HG03135 (cell line): ENCODE measurements at regions not wholly inside any gene's neighbourhood (a gene's known extent, or its start where the extent isn't known, plus 50 kb on each side); places are given as distances from the start of the nearest gene placed in this dataset.

ENCODE experiments used
- ATAC-seq: cut with Tn5 transposase; IDR thresholded peaks from one replicate; pipeline ENCODE4 v1.9.1; 2021; ENCODE audit warnings: mild to moderate bottlenecking, moderate library complexity; ENCODE audit not compliant: unreplicated experiment

- ATAC-seq, result no peak
Observed at GRCh38 chr13:59497621-59498247, 666.0 kb downstream of the DIAPH3 start.

GRCh38 chr13:59501004-59501403 is 662.7 kb downstream of the DIAPH3 start:
- ATAC-seq, result no peak

GRCh38 chr13:59504407-59504806 is 659.3 kb downstream of the DIAPH3 start:
- no peak for ATAC-seq

DNA sequence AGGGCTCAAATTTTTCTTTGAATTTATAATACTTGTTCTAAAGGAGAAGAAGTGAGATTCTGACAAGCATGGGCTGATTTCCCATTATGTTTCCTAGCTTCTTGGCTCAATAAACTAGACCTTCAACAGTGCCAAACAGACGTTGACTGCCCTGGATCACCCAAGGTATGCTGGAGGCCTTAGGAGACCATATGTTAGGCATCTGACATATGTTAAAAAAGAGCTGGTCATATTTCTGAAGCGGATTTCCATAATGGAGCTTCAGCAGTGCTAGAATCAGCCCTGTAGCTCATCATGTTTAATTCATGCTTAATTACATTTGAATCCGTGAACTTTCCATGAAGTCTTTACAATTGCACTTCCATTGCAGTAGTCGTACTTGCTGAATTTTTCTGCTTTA is 653.3 kb downstream of the DIAPH3 start:
- ATAC-seq, result no peak

DNA sequence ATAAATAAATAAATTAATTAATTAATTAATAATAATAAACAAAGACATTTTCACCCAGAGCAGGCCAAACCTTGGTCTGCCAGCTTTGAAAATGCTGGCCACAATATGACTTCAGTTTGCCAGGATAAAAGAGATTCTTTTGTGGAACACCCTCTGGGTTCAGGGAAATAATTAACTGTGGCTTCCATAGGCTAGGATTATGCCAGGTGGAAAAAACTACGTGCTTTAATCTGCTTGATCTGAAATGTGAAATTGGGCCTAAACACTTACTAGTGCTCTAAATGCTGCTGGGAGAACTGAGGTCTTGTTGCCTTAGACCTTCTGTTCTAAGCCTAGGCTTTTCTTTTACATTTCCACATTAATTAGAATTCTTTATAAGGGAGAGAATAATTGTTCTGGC is 650.0 kb downstream of the DIAPH3 start:
- no peak for ATAC-seq

- no peak for ATAC-seq
Observed at GRCh38 chr13:59514316-59514715, 649.4 kb downstream of the DIAPH3 start.

GRCh38 chr13:59519819-59520218 is 643.9 kb downstream of the DIAPH3 start:
- no peak for ATAC-seq

DNA sequence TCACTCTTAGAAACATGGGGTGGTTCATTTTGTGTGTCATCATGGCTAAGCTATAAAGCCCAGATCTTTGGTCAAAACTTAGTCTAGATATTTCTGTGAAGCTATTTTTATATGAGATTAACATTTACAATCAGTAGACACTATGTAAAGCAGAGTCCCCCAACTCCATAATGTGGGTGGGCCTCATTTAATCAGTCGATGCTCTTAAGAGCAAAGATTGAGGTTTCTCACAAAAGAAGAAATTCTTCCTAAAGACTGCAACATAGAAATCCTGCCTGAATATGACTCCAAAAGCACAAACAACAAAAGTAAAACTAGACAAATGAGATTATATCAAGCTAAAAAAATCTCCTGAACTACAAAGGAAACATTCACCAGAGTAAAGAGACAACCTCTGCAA is 642.2 kb downstream of the DIAPH3 start:
- no peak for ATAC-seq

DNA sequence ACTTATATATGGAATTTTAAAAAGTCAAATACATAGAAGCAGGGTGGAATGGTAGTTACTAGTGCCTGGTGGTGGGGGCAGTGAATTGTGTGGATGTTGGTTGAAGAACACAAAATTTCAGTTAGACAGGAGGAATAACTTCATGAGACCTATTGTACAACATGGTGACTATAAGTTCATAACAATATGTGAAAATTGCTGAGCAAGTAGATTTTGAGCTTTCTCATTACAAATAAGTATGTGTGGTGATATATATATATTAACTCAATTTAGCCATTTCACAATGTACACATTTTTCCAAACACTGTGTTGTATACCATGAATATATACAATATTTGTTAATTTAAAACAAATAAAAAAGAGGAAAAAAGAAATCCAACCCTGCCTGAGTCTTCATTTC is 641.1 kb downstream of the DIAPH3 start:
- ATAC-seq, result no peak

DNA sequence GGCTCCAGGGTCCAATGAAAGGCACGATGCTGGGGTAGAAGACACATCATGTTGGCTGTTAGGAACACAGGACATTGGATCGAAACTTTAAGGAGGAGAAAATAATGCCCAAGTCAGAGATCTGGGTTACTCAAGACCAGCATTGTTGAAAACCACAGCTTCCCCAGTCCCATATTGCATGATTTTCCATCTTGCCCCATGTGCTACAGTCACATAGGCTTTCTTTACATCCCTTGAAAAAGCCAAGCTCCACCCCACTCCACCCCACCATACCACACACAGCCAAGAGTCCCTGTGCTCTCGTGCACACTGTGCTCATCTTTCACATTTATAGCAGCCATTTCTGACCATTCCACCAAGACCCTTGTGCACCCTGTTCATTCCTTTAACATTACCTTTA is 636.2 kb downstream of the DIAPH3 start:
- no peak for ATAC-seq

GRCh38 chr13:59531571-59532091 is 632.1 kb downstream of the DIAPH3 start:
- no peak for ATAC-seq

GRCh38 chr13:59532405-59532804 is 631.3 kb downstream of the DIAPH3 start:
- no peak for ATAC-seq

DNA sequence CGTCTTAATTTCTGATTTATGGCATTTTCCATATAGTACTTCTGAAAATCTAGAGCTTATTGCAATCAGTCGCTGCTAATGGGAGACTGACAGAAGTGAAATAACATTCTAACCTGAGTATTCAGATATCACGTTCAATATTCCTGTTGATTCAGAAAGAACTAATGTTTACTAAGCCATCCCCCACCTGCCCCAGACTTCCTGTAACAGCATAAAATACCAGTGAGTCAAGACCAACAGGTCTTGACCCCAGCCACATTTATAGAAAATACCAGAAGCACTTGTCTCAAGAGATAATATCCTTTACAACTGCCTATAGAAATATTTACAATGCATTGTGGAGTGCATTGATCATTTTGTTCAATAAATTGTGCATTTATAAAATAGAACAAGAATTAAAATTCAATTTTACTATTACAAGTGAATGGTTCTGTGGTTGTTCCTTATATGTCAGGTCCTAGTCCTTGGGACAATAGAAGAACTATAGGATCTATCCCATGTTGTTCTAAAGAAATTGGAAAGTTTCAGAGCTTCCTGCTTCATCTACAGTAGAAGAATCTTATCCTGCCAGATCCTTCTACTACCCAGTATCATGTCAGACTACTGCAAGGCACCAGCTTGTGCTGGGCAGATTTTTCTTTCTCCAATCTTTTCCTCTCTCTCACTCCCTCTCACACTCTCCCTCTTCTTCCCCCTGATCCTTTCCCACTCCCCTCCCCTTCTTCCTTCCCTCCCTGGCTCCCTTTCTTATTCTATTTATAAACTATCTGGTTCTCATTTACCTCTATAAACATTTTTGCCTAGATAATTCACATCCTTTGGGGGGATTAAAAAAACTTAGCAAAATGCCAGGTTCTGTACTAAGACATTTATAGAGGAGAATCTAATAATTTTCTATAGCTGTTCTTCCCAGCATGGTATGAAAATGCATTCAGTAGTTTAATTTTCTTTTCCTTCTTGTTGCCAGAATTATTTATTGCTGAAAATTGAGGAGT is 629.9 kb downstream of the DIAPH3 start:
- no peak for ATAC-seq

- ATAC-seq, result no peak
Observed at GRCh38 chr13:59534806-59535205, 628.9 kb downstream of the DIAPH3 start.

GRCh38 chr13:59537500-59537899 is 626.2 kb downstream of the DIAPH3 start:
- ATAC-seq, result no peak

GRCh38 chr13:59538512-59538911 is 625.2 kb downstream of the DIAPH3 start:
- ATAC-seq, result no peak

DNA sequence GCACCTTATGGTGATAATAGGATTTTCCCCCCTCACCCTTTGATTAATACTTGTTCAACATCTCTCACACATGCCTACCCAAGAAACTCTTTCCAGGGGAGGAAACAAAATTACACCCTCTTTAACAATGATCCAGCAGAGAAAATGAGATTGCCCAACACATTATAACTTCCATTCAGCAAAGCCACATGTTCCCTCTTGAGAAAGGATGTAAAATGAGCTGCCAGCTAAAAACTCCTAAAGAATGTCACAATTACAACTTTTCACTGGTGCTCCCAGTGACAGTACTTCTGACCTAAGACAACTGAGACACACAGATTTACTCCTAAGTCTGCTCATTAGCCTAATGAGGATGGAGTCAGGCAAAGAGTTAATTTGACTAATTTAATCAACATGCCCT is 621.4 kb downstream of the DIAPH3 start:
- no peak for ATAC-seq

DNA sequence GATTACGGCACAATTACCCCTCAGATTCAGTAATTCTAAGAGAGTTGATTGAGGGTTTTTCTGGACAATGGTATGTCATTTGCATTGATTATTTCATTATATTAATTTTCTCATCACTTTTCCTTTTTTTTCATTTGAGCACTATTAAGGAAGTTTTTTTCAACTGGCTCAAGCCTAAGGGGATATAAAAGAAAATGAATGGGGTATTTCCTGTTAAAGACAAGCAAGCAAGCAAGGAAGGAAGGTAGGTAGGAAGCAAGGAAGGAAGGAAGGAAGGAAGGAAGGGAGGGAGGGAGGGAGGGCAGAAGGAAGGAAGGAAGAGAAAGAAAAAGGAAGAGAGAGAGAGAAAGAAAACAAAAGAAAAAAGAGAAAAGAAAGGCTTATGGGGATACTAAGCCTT is 620.3 kb downstream of the DIAPH3 start:
- ATAC-seq, result no peak

- ATAC-seq, result no peak
Observed at GRCh38 chr13:59545007-59545406, 618.7 kb downstream of the DIAPH3 start.

GRCh38 chr13:59546178-59546577 is 617.5 kb downstream of the DIAPH3 start:
- no peak for ATAC-seq

GRCh38 chr13:59547950-59548349 is 615.8 kb downstream of the DIAPH3 start:
- no peak for ATAC-seq

DNA sequence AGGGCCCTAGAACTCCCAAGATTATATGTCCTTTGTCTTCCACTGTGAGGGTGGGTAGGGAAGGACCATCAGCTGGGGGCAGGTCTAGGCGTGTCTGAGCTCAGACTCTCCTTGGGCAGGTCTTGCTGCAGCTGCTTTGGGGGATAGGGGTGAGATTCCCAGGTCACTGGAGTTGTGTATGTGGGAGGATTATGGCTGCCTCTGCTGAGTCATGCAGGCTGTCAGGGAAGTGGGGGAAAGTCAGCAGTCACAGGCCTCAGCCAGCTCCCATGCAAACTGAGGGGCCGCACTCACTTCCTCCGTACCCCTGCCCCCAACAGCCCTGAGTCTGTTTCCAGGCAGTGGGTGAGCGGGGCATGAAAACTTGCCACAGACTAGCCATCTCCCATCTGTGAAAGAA is 600.8 kb downstream of the DIAPH3 start:
- ATAC-seq, result no peak
